ENCODE measurements at regions not wholly inside any gene's neighbourhood (a gene's known extent, or its start where the extent isn't known, plus 50 kb on each side); places are given as distances from the start of the nearest gene placed in this dataset.
"Not testable (repeated sequence)": the region's sequence is repeated elsewhere in the genome, so short reads cannot be mapped to it uniquely, and the experiment has no call there.

GRCh38 chr11:45405916-45406670 is 120.0 kb upstream of the SYT13 start:
- Histone ChIP-seq H3K36me3 (replicated peaks) (no peaks in the 10 kb centered on the region), H3K9me3 (no peaks in the 10 kb centered on the region), H3K27me3 (ENCODE audit: low read depth) (peaks cover 17% of the 10 kb centered on the region), H3K4me3 (no peak overlapping the region), H3K4me1 (no peaks in the 10 kb centered on the region)
- in situ Hi-C loops (cut with MboI; ENCODE audit: low sequenced_read_pairs) = no loop called here
- no peak for DNase-seq (ENCODE audit: low spot score in 2 of 2)

GRCh38 chr11:45403521-45403920 is 117.4 kb upstream of the SYT13 start:
- H3K36me3 ChIP-seq (replicated peaks); H3K9me3 ChIP-seq; H3K4me3 ChIP-seq; DNase-seq (ENCODE audit: low spot score in 2 of 2); in situ Hi-C loops (cut with MboI; ENCODE audit: low sequenced_read_pairs); H3K4me1 ChIP-seq: not testable (repeated sequence)
- peaks cover 11% of the 10 kb centered on the region; the same call in 1 of the 2 replicates for H3K27me3 ChIP-seq (ENCODE audit: low read depth)

- DNase-seq (ENCODE audit: low spot score in 2 of 2) = no peak
- Histone ChIP-seq H3K4me1 (no peaks in the 10 kb centered on the region), H3K4me3 (no peak overlapping the region), H3K27me3 (ENCODE audit: low read depth) (peaks cover 10% of the 10 kb centered on the region), H3K36me3 (replicated peaks) (no peaks in the 10 kb centered on the region), H3K9me3 (no peaks in the 10 kb centered on the region)
- in situ Hi-C loops (cut with MboI; ENCODE audit: low sequenced_read_pairs) = no loop called here
Measured at GRCh38 chr11:45402049-45402630, 116.0 kb upstream of the SYT13 start.

- no peak for DNase-seq (ENCODE audit: low spot score in 2 of 2)
- H3K27me3 ChIP-seq (ENCODE audit: low read depth) = peaks cover 15% of the 10 kb centered on the region
- no peaks in the 10 kb centered on the region for H3K9me3 ChIP-seq
- in situ Hi-C loops (cut with MboI; ENCODE audit: low sequenced_read_pairs) = no loop called here
- no peaks in the 10 kb centered on the region for H3K4me1 ChIP-seq
- no peak overlapping the region for H3K4me3 ChIP-seq
- H3K36me3 ChIP-seq (replicated peaks) = no peaks in the 10 kb centered on the region
Measured at GRCh38 chr11:45400591-45400990, 114.5 kb upstream of the SYT13 start.

GRCh38 chr11:45399166-45399565 is 113.0 kb upstream of the SYT13 start:
- no peaks in the 10 kb centered on the region for H3K4me1 ChIP-seq
- H3K36me3 ChIP-seq (replicated peaks) = no peaks in the 10 kb centered on the region
- DNase-seq (ENCODE audit: low spot score in 2 of 2) = no peak
- no peak overlapping the region for H3K4me3 ChIP-seq
- peaks cover 18% of the 10 kb centered on the region for H3K27me3 ChIP-seq (ENCODE audit: low read depth)
- H3K9me3 ChIP-seq = no peaks in the 10 kb centered on the region
- in situ Hi-C loops (cut with MboI; ENCODE audit: low sequenced_read_pairs) = no loop called here

- Histone ChIP-seq H3K27me3 (ENCODE audit: low read depth) (peaks cover 16% of the 10 kb centered on the region), H3K9me3 (no peaks in the 10 kb centered on the region), H3K36me3 (replicated peaks) (no peaks in the 10 kb centered on the region), H3K4me3 (no peak overlapping the region), H3K4me1 (no peaks in the 10 kb centered on the region)
- DNase-seq (ENCODE audit: low spot score in 2 of 2) = no peak
- in situ Hi-C loops (cut with MboI; ENCODE audit: low sequenced_read_pairs) = no loop called here
Measured at GRCh38 chr11:45398325-45398724, 112.2 kb upstream of the SYT13 start.

- no peak for DNase-seq (ENCODE audit: low spot score in 2 of 2)
Measured at GRCh38 chr11:45396394-45396793, 110.3 kb upstream of the SYT13 start.

GRCh38 chr11:45395947-45396346 is 109.8 kb upstream of the SYT13 start:
- H3K4me3 ChIP-seq = no peak overlapping the region
- no peaks in the 10 kb centered on the region for H3K9me3 ChIP-seq
- H3K36me3 ChIP-seq (replicated peaks) = no peaks in the 10 kb centered on the region
- in situ Hi-C loops (cut with MboI; ENCODE audit: low sequenced_read_pairs) = no loop called here
- H3K4me1 ChIP-seq = no peaks in the 10 kb centered on the region
- peaks cover 18% of the 10 kb centered on the region for H3K27me3 ChIP-seq (ENCODE audit: low read depth)
- no peak for DNase-seq (ENCODE audit: low spot score in 2 of 2)

More at GRCh38 chr11:45396394-45396793, 110.3 kb upstream of the SYT13 start:
- in situ Hi-C loops (cut with MboI; ENCODE audit: low sequenced_read_pairs) = no loop called here
- Histone ChIP-seq H3K36me3 (replicated peaks) (no peaks in the 10 kb centered on the region), H3K9me3 (no peaks in the 10 kb centered on the region), H3K27me3 (ENCODE audit: low read depth) (peaks cover 18% of the 10 kb centered on the region), H3K4me1 (no peaks in the 10 kb centered on the region), H3K4me3 (no peak overlapping the region)

- Histone ChIP-seq H3K27me3 (ENCODE audit: low read depth) (peaks cover 14% of the 10 kb centered on the region), H3K9me3 (no peaks in the 10 kb centered on the region), H3K4me3 (no peak overlapping the region), H3K4me1 (no peaks in the 10 kb centered on the region), H3K36me3 (replicated peaks) (no peaks in the 10 kb centered on the region)
- no peak for DNase-seq (ENCODE audit: low spot score in 2 of 2)
- in situ Hi-C loops (cut with MboI; ENCODE audit: low sequenced_read_pairs) = no loop called here
Measured at GRCh38 chr11:45395421-45395820, 109.3 kb upstream of the SYT13 start.

- H3K9me3 ChIP-seq = no peaks in the 10 kb centered on the region
- H3K4me3 ChIP-seq = no peak overlapping the region
- H3K36me3 ChIP-seq (replicated peaks) = no peaks in the 10 kb centered on the region
- H3K27me3 ChIP-seq (ENCODE audit: low read depth) = peaks cover 13% of the 10 kb centered on the region
- no peaks in the 10 kb centered on the region for H3K4me1 ChIP-seq
- in situ Hi-C loops (cut with MboI; ENCODE audit: low sequenced_read_pairs) = no loop called here
- no peak for DNase-seq (ENCODE audit: low spot score in 2 of 2)
Measured at GRCh38 chr11:45394294-45395085, 108.3 kb upstream of the SYT13 start.

GRCh38 chr11:45393826-45394225 is 107.7 kb upstream of the SYT13 start:
- no peaks in the 10 kb centered on the region for H3K9me3 ChIP-seq
- no peak overlapping the region for H3K4me3 ChIP-seq
- no peak for DNase-seq (ENCODE audit: low spot score in 2 of 2)
- H3K4me1 ChIP-seq = no peaks in the 10 kb centered on the region
- H3K27me3 ChIP-seq (ENCODE audit: low read depth) = peaks cover 13% of the 10 kb centered on the region
- in situ Hi-C loops (cut with MboI; ENCODE audit: low sequenced_read_pairs) = no loop called here
- H3K36me3 ChIP-seq (replicated peaks) = no peaks in the 10 kb centered on the region

GRCh38 chr11:45393334-45393733 is 107.2 kb upstream of the SYT13 start:
- Histone ChIP-seq H3K36me3 (replicated peaks) (no peaks in the 10 kb centered on the region), H3K9me3 (no peaks in the 10 kb centered on the region), H3K4me1 (no peaks in the 10 kb centered on the region), H3K4me3 (no peak overlapping the region), H3K27me3 (ENCODE audit: low read depth) (peaks cover 13% of the 10 kb centered on the region)
- in situ Hi-C loops (cut with MboI; ENCODE audit: low sequenced_read_pairs) = no loop called here
- DNase-seq (ENCODE audit: low spot score in 2 of 2) = no peak

- H3K36me3 ChIP-seq (replicated peaks) = no peaks in the 10 kb centered on the region
- H3K4me3 ChIP-seq = no peak overlapping the region
- DNase-seq (ENCODE audit: low spot score in 2 of 2) = no peak
- no peaks in the 10 kb centered on the region for H3K4me1 ChIP-seq
- H3K27me3 ChIP-seq (ENCODE audit: low read depth) = peaks cover 13% of the 10 kb centered on the region
- in situ Hi-C loops (cut with MboI; ENCODE audit: low sequenced_read_pairs) = no loop called here
- no peaks in the 10 kb centered on the region for H3K9me3 ChIP-seq
Measured at GRCh38 chr11:45392591-45393091, 106.5 kb upstream of the SYT13 start.

GRCh38 chr11:45392154-45392553 is 106.0 kb upstream of the SYT13 start:
- Histone ChIP-seq H3K4me1 (no peaks in the 10 kb centered on the region), H3K9me3 (no peaks in the 10 kb centered on the region), H3K4me3 (no peak overlapping the region), H3K27me3 (ENCODE audit: low read depth) (peaks cover 10% of the 10 kb centered on the region), H3K36me3 (replicated peaks) (no peaks in the 10 kb centered on the region)
- in situ Hi-C loops (cut with MboI; ENCODE audit: low sequenced_read_pairs) = no loop called here
- no peak for DNase-seq (ENCODE audit: low spot score in 2 of 2)
